MM.1S (cell line): ENCODE measurements at regions not wholly inside any gene's neighbourhood (a gene's known extent, or its start where the extent isn't known, plus 50 kb on each side); places are given as distances from the start of the nearest gene placed in this dataset.

Experiments used
- CTCF ChIP-seq: fragments of 300-600 bp; sonication (generic); IDR thresholded peaks from 2 replicates; pipeline ENCODE4 v1.5.1; 2016; ENCODE audit warnings: antibody characterized with exemption, low read length, mixed read lengths
- EZH2 ChIP-seq: fragments of 300-600 bp; sonication (generic); optimal IDR thresholded peaks from 2 replicates; pipeline ENCODE3; 2017; ENCODE audit warnings: low read depth, mild to moderate bottlenecking, antibody characterized with exemption, low read length, mixed read lengths

GRCh38 chr14:25485381-25485780 lies 435.4 kb upstream of the STXBP6 start:
- TF ChIP-seq CTCF (no peak), EZH2 (no peak)
